Testis (tissue), 2 donors: ENCODE measurements at regions not wholly inside any gene's neighbourhood (a gene's known extent, or its start where the extent isn't known, plus 50 kb on each side); places are given as distances from the start of the nearest gene placed in this dataset.

Source experiments
- DNase-seq: peaks from one replicate; pipeline ENCODE4 v3.0.0-alpha.2; 2019
- H3K27ac ChIP-seq, 2 donors: fragments of 200-600 bp; sonication (generic); one replicate each; pipeline ENCODE4 v1.5.1; 2019
- H3K27me3 ChIP-seq: fragments of 200-600 bp; sonication (generic); one replicate; pipeline ENCODE4 v1.5.1; 2019
- H3K36me3 ChIP-seq: fragments of 200-600 bp; sonication (generic); one replicate; pipeline ENCODE4 v1.5.1; 2017; ENCODE audit warnings: low read depth; ENCODE audit errors: missing control alignments
- H3K4me1 ChIP-seq: fragments of 200-600 bp; sonication (generic); one replicate; pipeline ENCODE4 v1.5.1; 2019
- H3K4me3 ChIP-seq, 2 donors: fragments of 200-600 bp; sonication (generic); one replicate each; pipeline ENCODE4 v1.5.1; 2017 to 2019
- H3K9me3 ChIP-seq: fragments of 200-600 bp; sonication (generic); one replicate; pipeline ENCODE4 v1.5.1; 2017
- POLR2A ChIP-seq: fragments of 450-650 bp; IDR thresholded peaks from one replicate; pipeline ENCODE4 v1.6.1; 2017; ENCODE audit warnings: antibody characterized with exemption, mild to moderate bottlenecking, moderate library complexity
- WGBS, 2 donors: methylation state at CpG; one replicate each; pipeline ENCODE4 v1.1.5; 2018; 5-methylcytosine and 5-hydroxymethylcytosine counted together
- intact Hi-C: fragments of 100-400 bp; cut with DNase I; formaldehyde crosslinking; loops from one replicate; pipeline ENCODE4 v1.15.1; 2023; ENCODE audit warnings: low total_unique reads
- TF ChIP-seq, protein P1 (sequence below), 3 experiments: fragments of 450-650 bp in 2 of 3; fragments of 200-600 bp in 1 of 3; sonication (generic) in 1 of 3; IDR thresholded peaks; one replicate each; pipeline ENCODE4 v1.5.1; 2016 to 2019; ENCODE audit warnings: antibody characterized with exemption in 3 of 3, mild to moderate bottlenecking in 2 of 3, moderate library complexity in 1 of 3

DNA sequence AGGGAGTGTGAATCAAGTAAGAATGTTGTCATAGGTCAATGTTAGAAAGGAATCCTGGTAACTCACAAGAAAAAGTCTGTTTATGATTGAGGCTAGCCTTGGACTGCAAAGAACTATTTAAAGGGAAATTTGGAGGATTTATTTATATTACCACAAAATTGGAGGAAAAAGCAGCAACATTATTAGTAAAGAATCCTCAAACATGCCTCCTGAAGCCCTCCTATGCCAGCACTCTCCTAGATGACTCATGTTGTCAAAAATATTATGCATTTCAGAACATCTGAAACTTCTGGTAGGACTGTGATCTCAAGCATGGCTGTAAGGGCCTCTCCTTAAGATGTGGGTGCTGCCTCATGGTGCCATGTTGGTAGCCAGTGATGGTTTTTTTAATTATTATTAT, 628.5 kb downstream of the CHSY3 start:
- DNase-seq, result no peak
- Histone ChIP-seq H3K4me3 (no peak overlapping the region), H3K36me3 (no peaks in the 10 kb centered on the region), H3K4me1 (no peaks in the 10 kb centered on the region), H3K27ac (no peak overlapping the region), H3K27me3 (no peaks in the 10 kb centered on the region), H3K9me3 (no peaks in the 10 kb centered on the region)
- TF ChIP-seq, protein P1, sequence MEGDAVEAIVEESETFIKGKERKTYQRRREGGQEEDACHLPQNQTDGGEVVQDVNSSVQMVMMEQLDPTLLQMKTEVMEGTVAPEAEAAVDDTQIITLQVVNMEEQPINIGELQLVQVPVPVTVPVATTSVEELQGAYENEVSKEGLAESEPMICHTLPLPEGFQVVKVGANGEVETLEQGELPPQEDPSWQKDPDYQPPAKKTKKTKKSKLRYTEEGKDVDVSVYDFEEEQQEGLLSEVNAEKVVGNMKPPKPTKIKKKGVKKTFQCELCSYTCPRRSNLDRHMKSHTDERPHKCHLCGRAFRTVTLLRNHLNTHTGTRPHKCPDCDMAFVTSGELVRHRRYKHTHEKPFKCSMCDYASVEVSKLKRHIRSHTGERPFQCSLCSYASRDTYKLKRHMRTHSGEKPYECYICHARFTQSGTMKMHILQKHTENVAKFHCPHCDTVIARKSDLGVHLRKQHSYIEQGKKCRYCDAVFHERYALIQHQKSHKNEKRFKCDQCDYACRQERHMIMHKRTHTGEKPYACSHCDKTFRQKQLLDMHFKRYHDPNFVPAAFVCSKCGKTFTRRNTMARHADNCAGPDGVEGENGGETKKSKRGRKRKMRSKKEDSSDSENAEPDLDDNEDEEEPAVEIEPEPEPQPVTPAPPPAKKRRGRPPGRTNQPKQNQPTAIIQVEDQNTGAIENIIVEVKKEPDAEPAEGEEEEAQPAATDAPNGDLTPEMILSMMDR (IDR thresholded peaks at IDR 0.05), result no peak
- no peak for TF ChIP-seq POLR2A
- intact Hi-C loops, result no loop called here

DNA sequence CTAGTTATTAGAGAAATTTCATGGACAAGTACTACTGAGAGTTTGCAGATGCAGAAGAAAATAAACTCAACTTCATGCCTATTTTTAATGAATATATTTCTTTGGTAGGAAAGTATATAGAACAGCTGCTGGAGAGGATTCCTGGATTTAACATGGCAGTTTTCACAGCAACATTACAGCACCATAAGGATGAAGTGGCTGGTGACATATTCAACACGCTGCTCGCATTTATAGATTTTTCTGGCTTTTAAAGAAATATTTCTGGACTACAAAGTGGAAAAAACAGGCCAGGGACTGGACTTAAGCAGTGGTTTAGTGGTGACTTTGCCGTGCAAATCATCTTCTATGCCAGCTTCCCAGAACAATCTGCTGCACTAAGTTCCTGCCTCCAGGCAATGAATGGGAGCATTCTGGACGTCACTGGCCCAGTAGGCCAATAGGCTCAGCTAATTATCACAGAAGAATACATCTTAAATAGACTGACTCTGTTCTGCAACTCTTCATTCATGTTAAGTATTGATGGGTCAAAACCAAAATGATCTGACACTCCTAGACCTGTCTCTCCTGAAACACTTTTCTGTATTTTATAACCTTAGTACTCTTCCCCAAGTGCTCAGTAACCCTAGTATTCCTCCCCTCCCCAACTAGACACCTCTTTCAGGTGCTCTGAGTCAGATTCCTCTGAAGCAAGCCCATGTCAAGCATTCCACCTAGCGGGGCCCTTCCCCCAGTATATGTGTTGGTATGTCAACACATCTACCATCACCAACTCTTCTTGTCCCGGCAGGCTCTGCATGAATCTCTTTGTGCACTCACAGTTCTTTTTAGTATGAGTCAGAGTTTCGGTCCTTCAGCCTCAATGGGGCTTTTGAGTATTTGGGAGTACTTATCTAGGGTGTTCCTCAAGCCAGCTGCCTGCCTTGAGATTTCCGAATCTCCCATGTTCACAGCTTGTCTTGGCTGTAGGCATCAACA, 625.5 kb downstream of the CHSY3 start:
- DNase-seq, result no peak
- no peak overlapping the region for H3K27ac ChIP-seq
- H3K27me3 ChIP-seq, result no peaks in the 10 kb centered on the region
- intact Hi-C loops, result no loop called here
- H3K4me3 ChIP-seq, result no peak overlapping the region
- 86 to 92% methylated on average over 8 of the region's 8 CpGs for WGBS, 2 donors
- TF ChIP-seq, protein P1 (IDR thresholded peaks at IDR 0.05), result no peak
- TF ChIP-seq POLR2A, result no peak
- H3K36me3 ChIP-seq, result no peaks in the 10 kb centered on the region
- H3K4me1 ChIP-seq, result no peaks in the 10 kb centered on the region
- H3K9me3 ChIP-seq, result no peaks in the 10 kb centered on the region

DNA sequence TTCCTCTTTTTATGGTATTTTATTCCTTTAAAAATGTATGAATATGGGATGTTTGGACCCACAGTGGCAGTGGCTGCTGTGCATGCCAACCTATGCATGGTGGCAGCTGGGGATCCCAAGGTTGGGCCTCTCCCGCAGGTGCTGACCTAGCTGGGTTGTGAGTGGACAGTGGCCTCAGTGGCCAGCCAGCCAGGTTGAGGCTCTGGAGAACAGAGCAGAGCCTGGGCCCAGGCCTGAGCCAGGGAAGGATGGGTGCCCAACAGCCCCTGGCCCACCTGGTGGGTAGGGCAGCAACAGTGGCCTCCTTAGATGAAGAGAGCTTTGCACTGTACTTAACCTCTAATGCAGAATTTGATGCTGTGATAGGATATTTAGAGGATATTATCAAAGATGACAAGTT, 624.8 kb downstream of the CHSY3 start:
- Histone ChIP-seq H3K4me3 (no peak overlapping the region), H3K27me3 (no peaks in the 10 kb centered on the region), H3K4me1 (no peaks in the 10 kb centered on the region), H3K9me3 (no peaks in the 10 kb centered on the region), H3K36me3 (no peaks in the 10 kb centered on the region), H3K27ac (no peak overlapping the region)
- no peak for DNase-seq
- intact Hi-C loops, result no loop called here
- TF ChIP-seq POLR2A, result no peak
- TF ChIP-seq, protein P1 (IDR thresholded peaks at IDR 0.05), result no peak
- WGBS, 2 donors, result 94 to 100% methylated on average over 1 of the region's 1 CpG

DNA sequence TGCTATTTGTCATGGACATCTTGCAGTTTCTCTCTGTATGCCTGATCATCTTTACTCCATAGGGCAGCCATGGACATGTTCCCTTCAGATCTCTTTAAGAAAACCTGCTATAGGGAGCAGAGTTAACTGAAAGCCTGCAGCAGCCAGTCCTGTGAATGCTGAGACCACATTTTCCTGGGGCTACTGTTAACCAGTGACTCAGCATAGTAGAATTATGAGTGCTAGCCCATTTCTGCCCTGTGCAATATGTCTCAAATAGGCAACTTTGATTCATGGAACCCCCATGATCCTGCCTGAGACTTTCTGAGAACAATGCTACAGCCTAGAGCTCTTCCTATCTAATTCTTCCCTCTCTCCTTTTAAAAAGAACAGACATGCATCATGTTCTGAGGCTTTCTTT, 624.2 kb downstream of the CHSY3 start:
- DNase-seq, result no peak

More for the DNA sequence above, 624.2 kb downstream of the CHSY3 start:
- Histone ChIP-seq H3K36me3 (no peaks in the 10 kb centered on the region), H3K9me3 (no peaks in the 10 kb centered on the region), H3K4me1 (no peaks in the 10 kb centered on the region), H3K4me3 (no peak overlapping the region), H3K27me3 (no peaks in the 10 kb centered on the region), H3K27ac (no peak overlapping the region)
- intact Hi-C loops, result no loop called here
- TF ChIP-seq, protein P1 (IDR thresholded peaks at IDR 0.05), result no peak
- no peak for TF ChIP-seq POLR2A
